SU-DHL-6 (cell line): ENCODE measurements at regions not wholly inside any gene's neighbourhood (a gene's known extent, or its start where the extent isn't known, plus 50 kb on each side); places are given as distances from the start of the nearest gene placed in this dataset.
"Not testable (repeated sequence)": the region's sequence is repeated elsewhere in the genome, so short reads cannot be mapped to it uniquely, and the experiment has no call there.

Experiments used
- H2AFZ ChIP-seq: fragments of 200-600 bp; sonication (generic); 2 replicates; pipeline ENCODE4 v1.6.1; 2014; ENCODE audit warnings: low read depth, mild to moderate bottlenecking, moderate library complexity, mixed read lengths, antibody characterized with exemption, low read length; ENCODE audit not compliant: severe bottlenecking
- H3F3A ChIP-seq: fragments of 200-600 bp; shearing (Covaris generic); 2 replicates; pipeline ENCODE4 v1.6.0; 2016; ENCODE audit warnings: antibody characterized with exemption, mild to moderate bottlenecking; ENCODE audit not compliant: insufficient read depth
- H3K27ac ChIP-seq: fragments of 200-600 bp; sonication (generic); 2 replicates; pipeline ENCODE4 v1.5.1; 2016; ENCODE audit warnings: low read depth, mild to moderate bottlenecking, low read length, moderate library complexity, mixed read lengths
- H3K27me3 ChIP-seq: fragments of 200-600 bp; sonication (generic), shearing (Covaris generic); 2 replicates; pipeline ENCODE4 v1.6.0; 2014; ENCODE audit warnings: mild to moderate bottlenecking, low read length
- H3K36me3 ChIP-seq: fragments of 200-600 bp; sonication (generic); 2 replicates; pipeline ENCODE4 v1.6.1; 2014; ENCODE audit warnings: mild to moderate bottlenecking, low read length, mixed read lengths
- H3K4me2 ChIP-seq: fragments of 300-600, 200-600 bp; shearing (Covaris generic), sonication (generic); 2 replicates; pipeline ENCODE4 v1.6.0; 2014; ENCODE audit warnings: low read length, low read depth, mild to moderate bottlenecking; ENCODE audit not compliant: poor library complexity, severe bottlenecking
- H3K4me3 ChIP-seq: fragments of 200-600 bp; sonication (generic); 2 replicates; pipeline ENCODE4 v1.5.1; 2014; ENCODE audit warnings: antibody characterized with exemption, low read length, mild to moderate bottlenecking, mixed read lengths; ENCODE audit not compliant: insufficient read depth, poor library complexity, severe bottlenecking
- H3K79me2 ChIP-seq: fragments of 200-600 bp; sonication (generic); 2 replicates; pipeline ENCODE4 v1.6.1; 2014; ENCODE audit warnings: mild to moderate bottlenecking, low read length, moderate library complexity; ENCODE audit not compliant: insufficient read depth
- H3K9ac ChIP-seq: fragments of 200-600 bp; sonication (generic); 2 replicates; pipeline ENCODE4 v1.7.0; 2014; ENCODE audit warnings: mild to moderate bottlenecking, low read length
- H3K9me2 ChIP-seq: fragments of 200-600 bp; sonication (generic); replicated peaks from 2 replicates; pipeline ENCODE4 v1.6.1; 2014; ENCODE audit warnings: low read length; ENCODE audit not compliant: insufficient read depth
- H3K9me3 ChIP-seq: fragments of 200-600 bp; sonication (generic); 2 replicates; pipeline ENCODE4 v1.6.1; 2014; ENCODE audit warnings: low read length, mixed read lengths; ENCODE audit not compliant: insufficient read depth
- H4K20me1 ChIP-seq: fragments of 200-600 bp; sonication (generic); 2 replicates; pipeline ENCODE4 v1.6.1; 2014; ENCODE audit warnings: low read depth, mild to moderate bottlenecking, antibody characterized with exemption, low read length, moderate library complexity, mixed read lengths
- EZH2phosphoT487 ChIP-seq: fragments of 200-600 bp; sonication (generic), shearing (Covaris generic); conservative IDR thresholded peaks from 2 replicates; pipeline ENCODE4 v1.6.1; 2018; ENCODE audit warnings: mild to moderate bottlenecking, antibody characterized with exemption, low read length, moderate library complexity, mixed read lengths
- TF ChIP-seq, protein P1 (sequence below): fragments of 200-600 bp; sonication (generic); IDR thresholded peaks from one replicate; pipeline ENCODE4 v1.5.1; 2017; ENCODE audit warnings: antibody characterized with exemption, mild to moderate bottlenecking, low read length, moderate library complexity; ENCODE audit not compliant: insufficient read depth, poor library complexity, severe bottlenecking

DNA sequence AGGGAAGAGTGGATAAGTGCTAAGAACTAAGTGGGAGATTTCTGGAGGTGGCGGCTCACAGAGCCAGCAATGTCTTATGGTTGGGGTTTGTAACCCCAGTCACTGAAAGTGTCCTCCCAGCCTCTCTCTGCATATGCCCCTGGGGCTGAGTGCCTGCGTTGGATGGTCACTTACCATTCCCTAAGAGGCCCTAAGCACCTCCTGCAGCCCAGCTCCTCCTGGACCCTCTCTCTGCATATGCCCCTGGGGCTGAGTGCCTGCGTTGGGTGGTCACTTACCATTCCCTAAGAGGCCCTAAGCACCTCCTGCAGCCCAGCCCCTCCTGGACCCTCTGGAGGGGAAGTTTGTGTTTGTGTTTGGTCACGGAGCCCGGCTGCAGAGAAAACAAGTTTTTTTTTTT lies 425.8 kb downstream of the TMEM121 start:
- no peaks in the 10 kb centered on the region for H3K79me2 ChIP-seq
- H3K9me2 ChIP-seq: no peaks in the 10 kb centered on the region
- no peak for TF ChIP-seq EZH2phosphoT487
- TF ChIP-seq, protein P1, sequence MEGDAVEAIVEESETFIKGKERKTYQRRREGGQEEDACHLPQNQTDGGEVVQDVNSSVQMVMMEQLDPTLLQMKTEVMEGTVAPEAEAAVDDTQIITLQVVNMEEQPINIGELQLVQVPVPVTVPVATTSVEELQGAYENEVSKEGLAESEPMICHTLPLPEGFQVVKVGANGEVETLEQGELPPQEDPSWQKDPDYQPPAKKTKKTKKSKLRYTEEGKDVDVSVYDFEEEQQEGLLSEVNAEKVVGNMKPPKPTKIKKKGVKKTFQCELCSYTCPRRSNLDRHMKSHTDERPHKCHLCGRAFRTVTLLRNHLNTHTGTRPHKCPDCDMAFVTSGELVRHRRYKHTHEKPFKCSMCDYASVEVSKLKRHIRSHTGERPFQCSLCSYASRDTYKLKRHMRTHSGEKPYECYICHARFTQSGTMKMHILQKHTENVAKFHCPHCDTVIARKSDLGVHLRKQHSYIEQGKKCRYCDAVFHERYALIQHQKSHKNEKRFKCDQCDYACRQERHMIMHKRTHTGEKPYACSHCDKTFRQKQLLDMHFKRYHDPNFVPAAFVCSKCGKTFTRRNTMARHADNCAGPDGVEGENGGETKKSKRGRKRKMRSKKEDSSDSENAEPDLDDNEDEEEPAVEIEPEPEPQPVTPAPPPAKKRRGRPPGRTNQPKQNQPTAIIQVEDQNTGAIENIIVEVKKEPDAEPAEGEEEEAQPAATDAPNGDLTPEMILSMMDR: no peak
- no peak overlapping the region for H3K27ac ChIP-seq
- H3K27me3 ChIP-seq: no peaks in the 10 kb centered on the region
- H3K4me3 ChIP-seq: no peak overlapping the region
- H3K4me2 ChIP-seq: no peak overlapping the region
- H3K9ac ChIP-seq: no peak overlapping the region
- H3K9me3 ChIP-seq: no peaks in the 10 kb centered on the region
- no peaks in the 10 kb centered on the region for H3K36me3 ChIP-seq
- H4K20me1 ChIP-seq: no peaks in the 10 kb centered on the region
- no peaks in the 10 kb centered on the region for H3F3A ChIP-seq
- H2AFZ ChIP-seq: no peak overlapping the region

DNA sequence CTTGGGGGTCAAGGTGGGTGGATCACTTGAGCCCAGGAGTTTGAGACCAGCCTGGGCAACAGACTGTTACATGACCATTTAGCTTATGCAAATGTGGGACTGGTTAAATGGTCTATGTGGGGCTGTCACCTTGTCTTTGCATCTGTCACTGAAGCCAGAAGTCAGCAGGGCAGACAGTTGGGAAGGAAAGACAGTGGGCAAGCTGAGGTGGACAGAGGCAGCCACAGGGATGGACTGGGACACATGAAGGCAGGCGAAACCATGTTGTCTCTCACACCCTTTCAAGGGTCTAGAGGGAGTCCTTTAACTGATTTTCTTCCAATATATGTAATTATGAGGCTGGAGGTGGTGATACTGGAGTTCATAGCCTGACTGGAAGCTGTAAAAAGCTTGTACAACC lies 426.4 kb downstream of the TMEM121 start:
- TF ChIP-seq, protein P1: no peak
- TF ChIP-seq EZH2phosphoT487: no peak
- H3K4me2 ChIP-seq: no peak overlapping the region

DNA sequence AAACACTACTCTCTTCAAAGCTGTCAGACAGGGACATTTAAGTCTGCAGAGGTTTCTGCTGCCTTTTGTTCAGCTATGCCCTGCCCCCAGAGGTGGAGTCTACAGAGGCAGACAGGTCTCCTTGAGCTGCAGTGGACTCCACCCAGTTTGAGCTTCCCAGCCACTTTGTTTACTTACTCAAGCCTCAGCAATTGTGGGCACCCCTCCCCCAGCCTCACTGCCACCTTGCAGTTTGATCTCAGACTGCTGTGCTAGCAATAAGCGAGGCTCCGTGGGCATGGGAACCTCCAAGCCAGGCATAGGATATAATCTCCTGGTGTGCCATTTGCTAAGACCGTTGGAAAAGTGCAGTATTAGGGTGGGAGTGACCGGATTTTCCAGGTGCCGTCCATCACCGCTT lies 435.2 kb downstream of the TMEM121 start:
- H3K9me2 ChIP-seq: not testable (repeated sequence)

More for the DNA sequence above, 426.4 kb downstream of the TMEM121 start:
- H2AFZ ChIP-seq: no peak overlapping the region
- no peak overlapping the region for H3K9ac ChIP-seq
- H3F3A ChIP-seq: no peaks in the 10 kb centered on the region
- no peaks in the 10 kb centered on the region for H3K79me2 ChIP-seq
- H3K4me3 ChIP-seq: no peak overlapping the region
- H3K36me3 ChIP-seq: no peaks in the 10 kb centered on the region
- no peaks in the 10 kb centered on the region for H3K9me3 ChIP-seq
- no peaks in the 10 kb centered on the region for H3K9me2 ChIP-seq
- H3K27me3 ChIP-seq: no peaks in the 10 kb centered on the region
- no peaks in the 10 kb centered on the region for H4K20me1 ChIP-seq
- H3K27ac ChIP-seq: no peak overlapping the region

DNA sequence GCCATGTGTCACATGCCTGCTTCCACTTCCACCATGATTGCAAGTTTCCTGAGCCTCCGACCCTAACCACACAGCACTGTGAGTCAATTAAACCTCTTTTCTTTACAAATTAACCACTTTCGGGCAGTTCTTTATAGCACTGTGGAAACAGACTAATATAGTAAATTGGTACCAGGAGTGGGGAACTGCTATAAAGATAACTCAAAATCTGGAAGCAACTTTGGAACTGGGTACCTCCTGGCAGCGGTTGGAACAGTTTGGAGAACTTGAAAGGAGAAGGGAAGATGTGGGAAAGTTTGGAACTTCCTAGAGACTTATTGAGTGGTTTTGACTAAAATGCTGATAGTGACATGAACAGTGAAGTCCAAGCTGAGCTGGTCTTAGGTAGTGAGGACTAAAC lies 436.1 kb downstream of the TMEM121 start:
- Histone ChIP-seq H3K4me3 (no peak overlapping the region), H3K9me2 (no peaks in the 10 kb centered on the region), H4K20me1 (no peaks in the 10 kb centered on the region), H3K4me2 (no peak overlapping the region), H3K27me3 (no peaks in the 10 kb centered on the region), H3K27ac (no peak overlapping the region), H3K36me3 (no peaks in the 10 kb centered on the region), H3K79me2 (no peaks in the 10 kb centered on the region), H3F3A (no peaks in the 10 kb centered on the region), H3K9ac (no peak overlapping the region), H2AFZ (no peak overlapping the region), H3K9me3 (no peaks in the 10 kb centered on the region)
- TF ChIP-seq, protein P1: no peak
- no peak for TF ChIP-seq EZH2phosphoT487

More for the DNA sequence above, 435.2 kb downstream of the TMEM121 start:
- not testable (repeated sequence) for H3K27ac ChIP-seq, H2AFZ ChIP-seq, H3K9me3 ChIP-seq, H3K79me2 ChIP-seq, H4K20me1 ChIP-seq, H3K36me3 ChIP-seq, H3K9ac ChIP-seq, H3K4me2 ChIP-seq, H3F3A ChIP-seq, H3K4me3 ChIP-seq, H3K27me3 ChIP-seq
